ENCODE measurements at regions not wholly inside any gene's neighbourhood (a gene's known extent, or its start where the extent isn't known, plus 50 kb on each side); places are given as distances from the start of the nearest gene placed in this dataset.

DNA sequence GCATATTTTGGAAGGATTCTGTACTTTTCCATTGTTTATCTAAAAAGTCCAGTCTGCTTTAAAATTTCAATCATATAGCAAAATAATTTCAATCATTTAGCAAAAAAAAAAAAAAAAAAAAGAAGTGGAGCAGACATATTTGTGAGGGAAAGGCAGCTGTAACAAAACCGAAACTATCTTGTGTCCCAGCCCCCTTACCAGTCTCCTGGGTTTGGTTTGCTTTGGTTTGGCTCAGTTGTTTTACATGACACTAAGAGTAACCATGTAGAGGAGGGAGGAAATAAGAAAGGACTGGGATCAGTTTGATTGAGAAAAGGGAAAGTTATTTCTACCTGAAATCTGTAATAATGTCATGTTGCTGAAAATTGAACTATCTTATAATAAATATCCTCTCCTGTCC is 158.8 kb upstream of the GADL1 start:
- TF ChIP-seq, protein P1, sequence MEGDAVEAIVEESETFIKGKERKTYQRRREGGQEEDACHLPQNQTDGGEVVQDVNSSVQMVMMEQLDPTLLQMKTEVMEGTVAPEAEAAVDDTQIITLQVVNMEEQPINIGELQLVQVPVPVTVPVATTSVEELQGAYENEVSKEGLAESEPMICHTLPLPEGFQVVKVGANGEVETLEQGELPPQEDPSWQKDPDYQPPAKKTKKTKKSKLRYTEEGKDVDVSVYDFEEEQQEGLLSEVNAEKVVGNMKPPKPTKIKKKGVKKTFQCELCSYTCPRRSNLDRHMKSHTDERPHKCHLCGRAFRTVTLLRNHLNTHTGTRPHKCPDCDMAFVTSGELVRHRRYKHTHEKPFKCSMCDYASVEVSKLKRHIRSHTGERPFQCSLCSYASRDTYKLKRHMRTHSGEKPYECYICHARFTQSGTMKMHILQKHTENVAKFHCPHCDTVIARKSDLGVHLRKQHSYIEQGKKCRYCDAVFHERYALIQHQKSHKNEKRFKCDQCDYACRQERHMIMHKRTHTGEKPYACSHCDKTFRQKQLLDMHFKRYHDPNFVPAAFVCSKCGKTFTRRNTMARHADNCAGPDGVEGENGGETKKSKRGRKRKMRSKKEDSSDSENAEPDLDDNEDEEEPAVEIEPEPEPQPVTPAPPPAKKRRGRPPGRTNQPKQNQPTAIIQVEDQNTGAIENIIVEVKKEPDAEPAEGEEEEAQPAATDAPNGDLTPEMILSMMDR (IDR thresholded peaks at IDR 0.05): no peak
- TF ChIP-seq POLR2A (IDR thresholded peaks at IDR 0.05) (no peak), POLR2AphosphoS5 (IDR thresholded peaks at IDR 0.05) (no peak)

Measured in prostate gland (tissue), 2 donors.